ENCODE measurements at regions not wholly inside any gene's neighbourhood (a gene's known extent, or its start where the extent isn't known, plus 50 kb on each side); places are given as distances from the start of the nearest gene placed in this dataset.

- TF ChIP-seq, protein P1, sequence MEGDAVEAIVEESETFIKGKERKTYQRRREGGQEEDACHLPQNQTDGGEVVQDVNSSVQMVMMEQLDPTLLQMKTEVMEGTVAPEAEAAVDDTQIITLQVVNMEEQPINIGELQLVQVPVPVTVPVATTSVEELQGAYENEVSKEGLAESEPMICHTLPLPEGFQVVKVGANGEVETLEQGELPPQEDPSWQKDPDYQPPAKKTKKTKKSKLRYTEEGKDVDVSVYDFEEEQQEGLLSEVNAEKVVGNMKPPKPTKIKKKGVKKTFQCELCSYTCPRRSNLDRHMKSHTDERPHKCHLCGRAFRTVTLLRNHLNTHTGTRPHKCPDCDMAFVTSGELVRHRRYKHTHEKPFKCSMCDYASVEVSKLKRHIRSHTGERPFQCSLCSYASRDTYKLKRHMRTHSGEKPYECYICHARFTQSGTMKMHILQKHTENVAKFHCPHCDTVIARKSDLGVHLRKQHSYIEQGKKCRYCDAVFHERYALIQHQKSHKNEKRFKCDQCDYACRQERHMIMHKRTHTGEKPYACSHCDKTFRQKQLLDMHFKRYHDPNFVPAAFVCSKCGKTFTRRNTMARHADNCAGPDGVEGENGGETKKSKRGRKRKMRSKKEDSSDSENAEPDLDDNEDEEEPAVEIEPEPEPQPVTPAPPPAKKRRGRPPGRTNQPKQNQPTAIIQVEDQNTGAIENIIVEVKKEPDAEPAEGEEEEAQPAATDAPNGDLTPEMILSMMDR (IDR thresholded peaks at IDR 0.05; ENCODE audit: extremely low read depth in 1 of 2, insufficient read depth in 1 of 2, low read depth in 1 of 2, low read length in 2 of 2) = no peak
- TF ChIP-seq MAX (IDR thresholded peaks at IDR 0.05; ENCODE audit: insufficient read depth, insufficient read length) = no peak
- TF ChIP-seq POLR2A (IDR thresholded peaks at IDR 0.05; ENCODE audit: low read depth, low read length) = no peak
- TF ChIP-seq JUN (IDR thresholded peaks at IDR 0.05; ENCODE audit: borderline replicate concordance, insufficient read depth, insufficient read length, low read depth) = no peak
These were observed 104.3 kb upstream of the PIK3C3 start for GRCh38 chr18:41850781-41851180.

Measured in endothelial cell of umbilical vein (primary cell).